HG02678 (cell line): ENCODE measurements at regions not wholly inside any gene's neighbourhood (a gene's known extent, or its start where the extent isn't known, plus 50 kb on each side); places are given as distances from the start of the nearest gene placed in this dataset.
"Not testable (repeated sequence)": the region's sequence is repeated elsewhere in the genome, so short reads cannot be mapped to it uniquely, and the experiment has no call there.

ENCODE experiments used
- ATAC-seq: cut with Tn5 transposase; IDR thresholded peaks from one replicate; pipeline ENCODE4 v1.9.1; 2021; ENCODE audit warnings: mild to moderate bottlenecking, moderate library complexity; ENCODE audit not compliant: unreplicated experiment

GRCh38 chr7:10412422-10413019 is 561.2 kb upstream of the PHF14 start:
- ATAC-seq, result peak; percentile 83

GRCh38 chr7:10418985-10419384 is 554.7 kb upstream of the PHF14 start:
- ATAC-seq, result no peak

GRCh38 chr7:10429031-10429430 is 544.6 kb upstream of the PHF14 start:
- no peak for ATAC-seq

GRCh38 chr7:10429511-10429910 is 544.2 kb upstream of the PHF14 start:
- ATAC-seq, result no peak

GRCh38 chr7:10436302-10436701 is 537.4 kb upstream of the PHF14 start:
- no peak for ATAC-seq

GRCh38 chr7:10439027-10439426 is 534.6 kb upstream of the PHF14 start:
- ATAC-seq, result no peak

GRCh38 chr7:10455936-10456335 is 517.7 kb upstream of the PHF14 start:
- no peak for ATAC-seq

- ATAC-seq, result no peak
Observed at GRCh38 chr7:10460474-10460873, 513.2 kb upstream of the PHF14 start.

- ATAC-seq, result no peak
Observed at GRCh38 chr7:10463701-10464100, 510.0 kb upstream of the PHF14 start.

GRCh38 chr7:10465536-10465935 is 508.1 kb upstream of the PHF14 start:
- ATAC-seq, result not testable (repeated sequence)

GRCh38 chr7:10468908-10469307 is 504.8 kb upstream of the PHF14 start:
- no peak for ATAC-seq

GRCh38 chr7:10469476-10469875 is 504.2 kb upstream of the PHF14 start:
- ATAC-seq, result no peak

- no peak for ATAC-seq
Observed at GRCh38 chr7:10471280-10472058, 502.2 kb upstream of the PHF14 start.

GRCh38 chr7:10472115-10472514 is 501.6 kb upstream of the PHF14 start:
- ATAC-seq, result no peak

- no peak for ATAC-seq
Observed at GRCh38 chr7:10473569-10473968, 500.1 kb upstream of the PHF14 start.

- no peak for ATAC-seq
Observed at GRCh38 chr7:10474048-10474447, 499.6 kb upstream of the PHF14 start.

- ATAC-seq, result no peak
Observed at GRCh38 chr7:10475940-10476641, 497.6 kb upstream of the PHF14 start.

- no peak for ATAC-seq
Observed at GRCh38 chr7:10476642-10477041, 497.0 kb upstream of the PHF14 start.

- ATAC-seq, result no peak
Observed at GRCh38 chr7:10483671-10484070, 490.0 kb upstream of the PHF14 start.

- ATAC-seq, result no peak
Observed at GRCh38 chr7:10484767-10485166, 488.9 kb upstream of the PHF14 start.

- ATAC-seq, result not testable (repeated sequence)
Observed at GRCh38 chr7:10501206-10501884, 472.3 kb upstream of the PHF14 start.
